ENCODE measurements at regions not wholly inside any gene's neighbourhood (a gene's known extent, or its start where the extent isn't known, plus 50 kb on each side); places are given as distances from the start of the nearest gene placed in this dataset.
"Not testable (repeated sequence)": the region's sequence is repeated elsewhere in the genome, so short reads cannot be mapped to it uniquely, and the experiment has no call there.

GRCh38 chr5:25979086-25979485, 1059.3 kb downstream of the CDH9 start:
- Histone ChIP-seq H3K9me3 (peaks cover 0 to 8% (median 0%) of the 10 kb centered on the region in 12 donors), H3K36me3 (no peaks in the 10 kb centered on the region), H3K27ac (no peak overlapping the region), H3K4me3 (no peak overlapping the region), H3K27me3 (no peaks in the 10 kb centered on the region), H3K4me1 (no peaks in the 10 kb centered on the region)
- DNase-seq (no peak), ATAC-seq (no peak)
- no peak for TF ChIP-seq CTCF (IDR thresholded peaks at IDR 0.05)
- 85 to 88% (median 87%) methylated on average over 1 of the region's 1 CpG for WGBS, 4 donors
- intact Hi-C loops (cut with DNase I) = no loop called here

GRCh38 chr5:25975885-25976284, 1062.5 kb downstream of the CDH9 start:
- DNase-seq (no peak), ATAC-seq (no peak)
- Histone ChIP-seq H3K9me3 (peaks cover 0 to 8% (median 0%) of the 10 kb centered on the region in 12 donors), H3K4me3 (no peak overlapping the region), H3K4me1 (no peaks in the 10 kb centered on the region), H3K27ac (no peak overlapping the region), H3K27me3 (no peaks in the 10 kb centered on the region), H3K36me3 (no peaks in the 10 kb centered on the region)
- TF ChIP-seq POLR2A (IDR thresholded peaks at IDR 0.05) = no peak
- no peak for TF ChIP-seq CTCF (IDR thresholded peaks at IDR 0.05)
- 60 to 75% (median 68%) methylated on average over 2 of the region's 2 CpGs for WGBS, 4 donors
- intact Hi-C loops (cut with DNase I) = no loop called here

- Histone ChIP-seq H3K9me3 (peaks cover 0 to 7% (median 0%) of the 10 kb centered on the region in 12 donors), H3K27me3 (no peaks in the 10 kb centered on the region), H3K27ac (no peak overlapping the region), H3K4me3 (no peak overlapping the region), H3K36me3 (no peaks in the 10 kb centered on the region), H3K4me1 (no peaks in the 10 kb centered on the region)
- WGBS, 4 donors = 74 to 88% (median 82%) methylated on average over 1 of the region's 1 CpG
- no peak for TF ChIP-seq POLR2A (IDR thresholded peaks at IDR 0.05)
- no peak for TF ChIP-seq CTCF (IDR thresholded peaks at IDR 0.05)
- intact Hi-C loops (cut with DNase I) = no loop called here
- DNase-seq (no peak), ATAC-seq (no peak)
Measured at GRCh38 chr5:25974451-25974850, 1063.9 kb downstream of the CDH9 start.

- Histone ChIP-seq H3K4me3 (no peak overlapping the region), H3K36me3 (no peaks in the 10 kb centered on the region), H3K27ac (no peak overlapping the region), H3K27me3 (no peaks in the 10 kb centered on the region), H3K4me1 (no peaks in the 10 kb centered on the region), H3K9me3 (peaks cover 0 to 23% (median 2%) of the 10 kb centered on the region in 12 donors)
- ATAC-seq (no peak), DNase-seq (no peak)
- intact Hi-C loops (cut with DNase I) = no loop called here
- TF ChIP-seq POLR2A (IDR thresholded peaks at IDR 0.05) = no peak
- no peak for TF ChIP-seq CTCF (IDR thresholded peaks at IDR 0.05)
- WGBS, 4 donors = 80 to 90% (median 81%) methylated on average over 3 of the region's 3 CpGs
Measured at GRCh38 chr5:25970906-25971489, 1067.4 kb downstream of the CDH9 start.

- H3K27me3 ChIP-seq; H3K4me3 ChIP-seq; H3K36me3 ChIP-seq; DNase-seq; ATAC-seq; intact Hi-C loops (cut with DNase I); H3K4me1 ChIP-seq; H3K27ac ChIP-seq: not testable (repeated sequence)
- H3K9me3 ChIP-seq = peaks cover 0 to 27% (median 2%) of the 10 kb centered on the region in 12 donors
- 63 to 81% (median 77%) methylated on average over 2 of the region's 2 CpGs for WGBS, 4 donors
Measured at GRCh38 chr5:25969042-25969441, 1069.3 kb downstream of the CDH9 start.

Measured in heart left ventricle (tissue), 16 donors.